Kidney glomerular epithelial cell (primary cell): ENCODE measurements at regions not wholly inside any gene's neighbourhood (a gene's known extent, or its start where the extent isn't known, plus 50 kb on each side); places are given as distances from the start of the nearest gene placed in this dataset.

ENCODE experiments used
- DNase-seq: peaks from one replicate; lab custom pipeline; 2025; lab: John Stamatoyannopoulos, UW

GRCh38 chr2:71839826-71840225 lies 307.8 kb downstream of the CYP26B1 start:
- DNase-seq: no peak

- DNase-seq: no peak
These were observed 312.9 kb downstream of the CYP26B1 start for GRCh38 chr2:71834796-71835195.

- peak; percentile 50 for DNase-seq
These were observed 313.7 kb downstream of the CYP26B1 start for GRCh38 chr2:71833855-71834560.

DNA sequence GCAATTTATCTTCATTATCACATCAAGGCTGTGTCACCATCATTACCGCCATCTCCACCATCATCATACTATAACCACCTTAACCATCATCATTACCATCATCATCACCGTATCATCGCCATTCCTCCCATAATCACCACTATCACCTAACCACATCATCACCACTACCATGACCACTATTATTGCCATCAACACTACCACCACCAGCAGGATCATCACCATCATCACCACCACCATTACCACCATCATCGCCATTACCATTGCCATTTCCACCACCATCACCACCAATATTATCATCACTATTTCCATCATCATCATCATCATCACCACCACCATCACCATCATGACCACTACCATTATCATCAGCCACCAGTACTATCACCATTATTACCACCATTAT lies 314.4 kb downstream of the CYP26B1 start:
- DNase-seq: no peak

GRCh38 chr2:71832844-71833243 lies 314.8 kb downstream of the CYP26B1 start:
- no peak for DNase-seq

DNA sequence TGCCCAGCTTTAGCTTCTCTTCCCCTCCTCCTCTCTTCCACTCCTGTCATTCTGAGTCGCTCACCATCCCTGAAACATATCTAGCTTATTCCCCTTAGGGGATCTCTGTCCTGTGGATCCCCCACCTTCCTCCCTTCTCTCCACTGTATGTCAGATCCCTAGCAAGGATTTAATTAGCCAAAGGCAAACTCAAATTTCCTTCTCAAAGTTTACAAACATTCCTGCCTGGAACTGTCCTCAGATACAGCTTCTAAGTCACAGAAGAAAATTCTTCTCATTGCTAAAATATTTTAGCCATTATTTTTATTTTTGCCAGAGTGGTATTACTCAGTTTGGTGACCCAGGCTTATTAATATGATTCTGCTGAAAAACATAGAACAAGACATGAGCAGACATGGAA lies 315.3 kb downstream of the CYP26B1 start:
- no peak for DNase-seq

DNA sequence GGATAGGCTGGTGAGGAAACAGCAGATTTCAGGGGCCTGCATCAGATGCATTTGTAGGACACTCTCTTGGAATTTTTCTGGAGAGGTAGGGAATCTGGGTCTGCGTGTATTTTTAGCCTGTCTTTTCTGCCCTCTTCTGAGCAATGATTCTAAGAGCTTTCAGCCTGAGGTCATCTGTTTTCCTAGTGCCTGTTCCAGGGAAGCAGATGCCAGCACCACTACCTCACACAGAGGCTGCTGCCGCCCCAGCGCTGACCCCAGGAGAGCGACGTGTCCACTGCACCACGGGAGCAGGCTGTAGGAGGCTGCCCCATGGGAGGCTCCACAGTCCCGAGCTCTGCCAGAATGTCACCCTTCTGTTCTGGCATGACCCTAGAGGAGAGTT lies 316.5 kb downstream of the CYP26B1 start:
- peak; percentile 85 for DNase-seq

DNA sequence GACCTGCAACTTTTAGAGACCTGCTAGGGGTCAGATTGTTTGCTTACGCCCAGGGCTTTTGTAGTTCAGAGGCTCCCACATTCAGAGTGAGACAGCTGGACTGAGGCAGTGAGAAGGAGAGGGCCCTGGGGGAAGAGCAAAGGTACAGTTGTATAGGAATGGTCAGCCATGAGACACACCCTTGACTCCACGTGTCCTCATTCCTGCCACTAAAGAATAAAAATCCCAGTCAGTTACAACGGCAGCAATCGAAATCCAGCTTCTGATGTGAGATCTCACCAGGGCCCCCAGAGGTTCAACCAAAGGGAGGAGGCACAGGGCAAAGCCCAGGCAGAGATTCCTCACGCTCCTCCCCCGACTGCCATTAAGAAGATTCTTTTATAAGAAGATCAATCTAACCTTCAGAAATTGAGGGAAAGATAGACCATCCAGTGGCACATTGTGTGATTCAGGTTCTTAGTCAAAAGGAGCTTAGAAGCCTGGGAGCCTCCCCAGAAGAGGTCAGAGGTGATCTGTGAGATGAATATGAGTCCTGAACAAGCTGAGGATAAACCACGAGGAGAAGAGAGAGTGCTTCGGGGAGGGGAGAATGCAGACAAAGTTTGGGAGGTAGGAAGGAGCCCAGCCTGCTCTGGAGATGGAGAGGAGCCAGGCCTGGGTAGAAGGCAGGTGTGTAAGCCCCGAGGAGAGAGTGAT lies 317.0 kb downstream of the CYP26B1 start:
- peak; percentile 69 for DNase-seq

GRCh38 chr2:71829008-71829407 lies 318.7 kb downstream of the CYP26B1 start:
- DNase-seq: no peak

- DNase-seq: no peak
These were observed 319.7 kb downstream of the CYP26B1 start for GRCh38 chr2:71827973-71828372.

GRCh38 chr2:71827524-71827901 lies 320.1 kb downstream of the CYP26B1 start:
- DNase-seq: no peak

DNA sequence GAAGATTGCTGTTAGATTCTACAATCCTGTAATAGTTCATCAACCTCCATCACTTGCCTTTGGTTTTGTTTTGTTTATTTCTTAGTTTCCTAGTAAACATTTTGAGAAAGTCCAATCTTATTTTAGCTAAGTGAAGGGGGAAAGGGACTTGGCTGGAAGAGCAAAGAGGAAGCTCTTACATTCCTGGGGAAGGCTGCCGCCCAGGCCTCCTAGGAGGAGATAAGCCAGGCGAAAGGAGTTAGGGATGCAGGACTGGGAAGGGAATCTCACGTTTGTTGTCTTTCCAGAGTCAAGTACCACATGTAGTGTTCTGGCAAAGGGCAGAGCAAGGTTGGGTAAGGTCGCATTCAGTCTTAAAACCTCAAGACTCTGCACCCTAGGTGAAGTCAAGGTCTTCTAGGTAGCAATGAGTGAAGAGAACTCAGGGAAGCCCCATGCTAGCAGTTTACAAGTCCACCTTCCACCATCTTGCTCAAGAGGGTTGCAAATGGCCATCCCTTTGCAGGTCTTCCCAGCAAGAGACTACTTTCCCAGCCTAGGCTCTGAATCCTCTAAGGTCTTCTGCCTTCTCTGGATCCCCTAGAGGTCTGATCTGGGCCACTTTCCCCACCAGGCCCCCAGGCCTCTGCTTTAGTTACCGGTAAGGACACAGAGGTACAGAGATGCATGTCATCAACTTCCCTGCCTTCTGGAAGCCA lies 320.7 kb downstream of the CYP26B1 start:
- DNase-seq: no peak

DNA sequence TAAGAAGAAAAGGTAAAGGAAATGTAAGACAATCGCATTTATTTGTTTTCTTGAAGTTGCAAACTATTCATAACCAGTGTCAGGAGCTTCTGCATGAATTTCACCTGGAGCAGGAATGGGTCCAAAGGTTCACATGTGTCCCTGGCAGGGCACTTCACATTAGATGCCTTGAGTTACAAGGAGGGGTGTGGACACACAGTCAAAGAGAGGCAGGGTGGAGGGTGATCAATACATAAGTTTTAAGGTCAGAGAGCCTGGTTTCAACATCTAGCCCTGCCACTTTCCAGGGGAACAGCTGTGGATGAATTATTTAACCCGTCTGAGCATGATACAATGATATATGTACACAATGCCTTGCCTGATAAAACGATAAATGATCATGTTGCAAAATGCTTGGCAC lies 321.4 kb downstream of the CYP26B1 start:
- no peak for DNase-seq

DNA sequence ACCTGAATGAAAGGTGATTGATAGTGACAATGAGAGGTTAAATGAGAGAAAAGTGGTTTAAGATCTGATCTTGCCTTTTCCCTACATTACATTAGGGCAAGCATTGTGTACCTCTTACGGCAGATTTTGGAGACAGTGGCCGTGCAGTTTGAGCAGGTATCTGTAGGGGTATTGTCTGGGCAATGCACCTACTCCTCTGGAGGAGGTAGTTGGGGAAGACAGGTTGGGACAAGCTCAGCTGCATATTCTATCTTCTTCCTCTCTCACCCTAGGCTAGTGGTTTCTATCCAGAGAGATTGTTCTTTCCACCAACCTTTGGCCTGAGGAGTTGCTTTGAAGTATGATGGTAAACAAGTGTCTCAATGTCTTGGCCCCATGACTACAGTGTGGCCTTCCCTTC lies 323.2 kb downstream of the CYP26B1 start:
- DNase-seq: no peak

DNA sequence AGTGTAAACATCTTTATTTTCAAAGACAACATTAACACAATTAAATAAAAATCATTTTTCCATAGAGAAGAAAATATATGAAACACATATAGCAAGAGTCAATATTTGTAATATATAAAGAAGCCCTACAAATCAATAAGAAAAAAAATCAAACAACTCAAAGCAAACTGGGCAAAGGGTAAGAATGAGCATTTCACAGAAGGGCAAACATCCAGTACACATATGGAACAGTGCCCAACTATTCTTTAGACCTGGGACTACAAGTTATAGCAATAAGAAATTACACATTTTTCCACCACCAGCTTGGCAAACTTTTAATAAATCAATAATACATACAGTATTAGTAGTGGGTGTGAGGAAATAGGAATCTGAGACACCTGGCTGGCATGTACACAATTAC lies 324.1 kb downstream of the CYP26B1 start:
- no peak for DNase-seq

DNA sequence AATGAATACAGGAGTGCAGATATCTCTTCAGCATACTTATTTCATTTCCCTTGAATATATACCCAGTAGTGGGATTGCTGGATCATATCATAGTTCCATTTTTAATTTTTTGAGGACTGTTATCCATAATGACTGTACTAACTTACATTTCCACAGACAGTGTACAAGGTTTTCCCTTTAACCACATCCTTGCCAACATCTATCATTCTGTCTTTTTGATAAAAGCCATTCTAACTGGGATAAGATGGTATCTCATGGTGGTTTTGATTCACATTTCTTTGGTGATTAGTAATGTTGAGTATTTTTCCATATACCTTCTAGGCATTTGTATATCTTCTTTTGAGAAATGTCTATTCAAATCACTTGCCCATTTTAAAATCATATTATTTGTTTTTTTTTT lies 325.2 kb downstream of the CYP26B1 start:
- no peak for DNase-seq

GRCh38 chr2:71821856-71822255 lies 325.8 kb downstream of the CYP26B1 start:
- DNase-seq: no peak

- DNase-seq: no peak
These were observed 330.8 kb downstream of the CYP26B1 start for GRCh38 chr2:71816815-71817214.

DNA sequence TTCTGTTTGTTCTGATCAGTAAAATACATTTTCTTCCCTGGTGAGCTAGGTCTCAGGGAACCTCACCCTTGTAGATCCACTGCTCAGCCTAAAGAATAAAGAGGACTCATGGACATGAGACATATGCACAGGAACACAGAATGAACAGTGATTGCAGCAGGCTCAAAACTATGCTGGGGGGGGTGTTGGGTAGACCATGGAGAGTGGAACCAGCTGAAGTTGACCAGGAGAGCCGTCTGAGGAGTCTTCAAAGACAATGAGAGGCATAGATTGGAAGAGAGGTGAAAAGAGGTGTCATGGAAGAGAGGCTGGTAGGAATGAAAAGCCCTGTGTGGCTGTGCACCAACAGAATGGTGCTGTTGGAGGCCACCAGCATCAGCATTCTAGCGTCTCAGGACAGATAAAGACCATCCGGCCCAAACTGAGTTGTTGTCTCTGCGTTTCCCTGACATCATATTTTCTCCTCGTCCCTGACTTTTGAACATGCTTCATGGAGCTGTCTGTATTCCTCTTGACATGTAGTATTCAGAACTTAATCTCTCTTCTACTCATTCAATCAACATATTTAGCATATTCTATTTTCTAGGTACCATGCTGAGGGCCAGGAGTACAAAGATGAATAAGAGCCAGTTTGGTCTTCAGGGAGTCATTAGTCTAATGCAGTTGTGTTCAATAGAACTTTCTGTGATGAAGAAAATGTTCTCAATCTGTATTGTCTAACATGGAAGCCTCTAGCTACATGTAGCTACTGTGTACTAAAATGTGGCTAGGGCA lies 331.8 kb downstream of the CYP26B1 start:
- DNase-seq: no peak

DNA sequence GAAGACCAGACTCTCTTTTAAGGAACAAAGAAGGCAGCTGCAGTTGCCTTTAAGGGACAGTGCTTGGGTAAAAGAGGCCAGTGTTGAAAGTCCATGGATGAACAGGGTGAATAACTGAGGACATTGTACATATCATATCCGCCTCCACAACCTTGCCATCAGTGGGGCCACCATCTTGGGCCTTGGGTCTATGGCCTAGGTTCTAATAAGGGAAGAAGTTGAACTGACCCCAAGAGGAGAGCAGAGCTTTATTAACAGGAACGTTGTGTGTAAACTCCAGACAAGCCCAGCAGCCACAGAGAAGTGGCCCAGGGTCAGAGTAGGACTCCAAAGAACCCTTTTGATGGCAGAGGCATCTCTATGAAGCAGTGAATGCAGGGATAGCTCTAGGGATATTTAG lies 332.8 kb downstream of the CYP26B1 start:
- DNase-seq: no peak

GRCh38 chr2:71813807-71814470 lies 333.7 kb downstream of the CYP26B1 start:
- DNase-seq: no peak

GRCh38 chr2:71813315-71813714 lies 334.3 kb downstream of the CYP26B1 start:
- no peak for DNase-seq
